ENCODE measurements at regions not wholly inside any gene's neighbourhood (a gene's known extent, or its start where the extent isn't known, plus 50 kb on each side); places are given as distances from the start of the nearest gene placed in this dataset.

- TF ChIP-seq CTCF (IDR thresholded peaks at IDR 0.05) = no peak
- TF ChIP-seq POLR2A (IDR thresholded peaks at IDR 0.05) = no peak
Observed at GRCh38 chr22:22796724-22797123, 90.9 kb upstream of the IGLL5 start.
